Stimulated activated CD8-positive, alpha-beta memory T cell treated with anti-CD3 and anti-CD28 coated beads, Interleukin-2, amount 100 ng/mL, for 1 hour (primary cell): ENCODE measurements at regions not wholly inside any gene's neighbourhood (a gene's known extent, or its start where the extent isn't known, plus 50 kb on each side); places are given as distances from the start of the nearest gene placed in this dataset.
"Not testable (repeated sequence)": the region's sequence is repeated elsewhere in the genome, so short reads cannot be mapped to it uniquely, and the experiment has no call there.

ENCODE experiments used
- DNase-seq, 2 donors: peaks; one replicate each; pipeline ENCODE4 v3.0.0-alpha.2; 2020; ENCODE audit warnings: low read depth in 2 of 2

DNA sequence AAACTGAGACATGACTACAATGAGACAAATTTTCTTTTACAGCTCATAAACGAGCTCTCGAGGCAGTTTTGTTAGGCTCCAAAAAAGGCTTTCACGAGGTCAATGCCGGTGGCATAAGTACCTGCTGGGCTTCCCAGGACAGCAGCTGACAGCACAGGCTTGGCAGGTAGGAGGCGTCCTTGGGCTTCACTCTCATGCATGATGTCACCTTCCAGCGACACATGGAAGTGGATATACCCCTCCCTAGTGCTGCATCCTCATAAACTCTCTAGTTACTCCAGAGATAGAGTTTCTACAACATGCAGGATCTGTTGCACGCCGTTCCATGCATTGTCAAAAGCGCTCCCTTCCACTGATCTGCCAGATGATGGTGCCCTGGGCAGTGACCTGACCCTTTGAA, 112.5 kb upstream of the PAXBP1 start:
- no peak for DNase-seq

DNA sequence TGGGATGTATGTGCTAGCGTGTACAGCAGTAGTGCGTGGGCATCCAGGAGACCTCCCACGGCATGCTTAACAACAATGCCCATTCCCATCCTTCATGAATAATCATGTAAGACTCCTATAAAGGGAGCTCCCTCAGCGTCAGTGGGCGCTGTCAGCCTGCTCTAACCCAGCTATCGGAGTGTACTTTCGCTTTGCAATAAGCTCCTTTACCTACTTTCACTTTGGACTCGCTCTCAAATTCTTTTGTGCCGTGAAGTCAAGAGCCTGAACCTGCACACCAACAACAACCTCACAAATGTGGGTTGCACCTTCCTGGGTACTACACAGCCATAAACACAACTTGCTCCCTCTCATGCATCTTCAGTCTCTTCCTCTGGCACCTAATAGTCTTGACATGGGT, 114.8 kb upstream of the PAXBP1 start:
- DNase-seq, result no peak

DNA sequence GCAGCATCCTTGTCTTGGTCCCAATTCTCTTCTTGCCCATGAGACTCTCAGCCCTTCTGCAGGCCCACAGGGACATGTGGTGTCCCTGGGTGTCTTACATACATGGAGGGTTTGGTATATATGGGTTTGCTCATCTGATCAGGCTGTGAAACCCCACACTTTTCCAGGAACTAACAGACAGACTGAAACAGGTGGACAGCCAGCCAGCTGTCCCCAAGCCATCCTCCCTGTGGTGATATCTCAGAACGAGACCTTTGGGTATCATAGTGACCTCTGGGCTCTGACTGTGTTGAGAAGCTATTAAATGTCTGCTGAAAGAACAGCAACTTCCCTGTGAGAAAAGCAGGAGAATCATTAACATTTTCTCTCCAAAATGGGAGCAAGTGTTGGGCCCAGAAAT, 115.5 kb upstream of the PAXBP1 start:
- DNase-seq, result no peak

DNA sequence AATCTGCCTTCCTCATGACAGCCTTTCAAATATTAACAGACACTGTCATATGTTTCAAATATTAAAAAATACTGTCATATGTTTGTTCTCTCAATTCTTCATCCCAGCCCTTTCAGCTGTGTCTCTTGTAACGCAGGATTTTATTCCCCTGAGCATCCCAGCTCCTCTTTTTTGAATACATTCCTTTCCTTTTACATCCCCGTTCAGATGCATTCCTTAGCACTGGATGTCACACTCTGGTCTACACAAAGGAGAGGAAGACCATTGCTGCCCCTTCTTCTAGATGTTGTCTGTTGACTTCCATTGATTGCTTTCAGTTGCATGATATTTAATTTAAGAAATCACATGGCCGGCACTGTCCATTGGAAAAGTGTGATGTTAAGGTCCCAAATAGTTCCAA, 117.4 kb upstream of the PAXBP1 start:
- DNase-seq, result no peak

DNA sequence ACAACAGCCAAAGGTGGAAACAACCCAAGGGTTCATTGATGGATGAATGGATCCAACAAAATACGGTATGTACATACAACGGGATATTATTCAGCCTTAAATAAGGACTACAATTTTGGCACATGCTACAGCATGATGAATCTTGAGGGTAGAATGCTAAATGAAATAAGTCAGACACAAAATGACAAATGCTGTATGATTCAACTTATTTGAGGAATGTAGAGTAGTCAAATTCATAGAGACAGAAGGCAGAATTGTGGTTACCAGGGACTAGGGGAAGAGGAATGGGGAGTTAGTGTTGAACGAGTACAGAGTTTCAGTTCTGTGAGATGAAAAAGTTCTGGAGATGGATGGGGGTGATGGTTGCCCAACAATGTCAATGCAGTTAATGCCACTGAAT, 118.0 kb upstream of the PAXBP1 start:
- no peak for DNase-seq

DNA sequence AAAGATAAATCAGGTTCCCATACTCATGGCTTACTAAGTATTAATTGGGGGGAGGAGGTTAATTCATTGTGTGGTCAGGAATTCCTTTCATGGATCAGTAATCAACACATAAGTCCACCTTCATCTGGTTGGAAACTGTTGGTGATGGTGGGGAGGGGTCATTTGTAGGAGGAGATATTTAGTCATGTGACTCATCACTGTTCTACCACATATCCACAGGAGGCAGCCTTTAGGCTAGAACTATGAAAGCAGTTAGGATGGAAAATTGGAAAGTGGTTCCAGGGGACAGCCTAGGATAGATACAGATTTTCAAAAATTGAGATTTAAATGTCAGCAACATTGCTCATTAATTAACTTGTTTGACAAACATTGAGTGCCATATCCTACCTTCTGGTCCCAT, 122.8 kb upstream of the PAXBP1 start:
- DNase-seq, result no peak

DNA sequence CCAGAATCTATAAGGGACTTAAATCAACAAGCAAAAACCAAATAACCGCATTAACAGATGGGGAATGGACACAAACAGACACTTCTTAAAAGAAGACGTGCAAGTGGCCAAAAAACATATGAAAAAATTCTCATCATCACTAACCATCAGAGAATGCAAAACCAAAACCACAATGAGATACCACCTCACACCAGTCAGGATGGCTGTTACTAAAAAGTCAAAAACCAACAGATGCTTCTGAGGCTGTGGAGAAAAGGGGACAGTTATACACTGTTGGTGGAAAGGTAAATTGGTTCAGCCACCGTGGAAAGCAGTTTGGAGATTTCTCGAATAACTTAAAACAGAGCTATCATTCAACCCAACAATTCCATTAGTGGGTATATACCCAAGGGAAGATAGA, 124.9 kb upstream of the OLIG2 start:
- no peak for DNase-seq

DNA sequence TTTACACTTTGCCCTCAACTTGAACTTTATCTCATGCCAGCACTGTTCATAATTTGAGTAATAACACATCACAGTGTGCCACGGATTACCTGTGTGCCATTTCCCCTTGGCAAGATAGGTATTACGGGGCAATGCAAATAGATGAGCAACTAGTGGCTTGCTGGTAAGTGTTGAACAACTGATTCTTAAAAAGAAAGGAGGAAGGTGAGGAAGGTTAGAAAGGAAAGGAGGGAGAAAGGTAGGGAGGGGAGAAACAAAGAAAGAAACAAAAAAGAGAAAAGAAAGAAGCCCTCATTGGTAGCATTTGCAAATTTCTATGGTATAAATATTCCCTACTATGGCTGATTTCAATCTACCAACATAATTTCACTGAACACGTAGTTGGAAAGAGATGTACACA, 118.2 kb upstream of the OLIG2 start:
- no peak for DNase-seq

DNA sequence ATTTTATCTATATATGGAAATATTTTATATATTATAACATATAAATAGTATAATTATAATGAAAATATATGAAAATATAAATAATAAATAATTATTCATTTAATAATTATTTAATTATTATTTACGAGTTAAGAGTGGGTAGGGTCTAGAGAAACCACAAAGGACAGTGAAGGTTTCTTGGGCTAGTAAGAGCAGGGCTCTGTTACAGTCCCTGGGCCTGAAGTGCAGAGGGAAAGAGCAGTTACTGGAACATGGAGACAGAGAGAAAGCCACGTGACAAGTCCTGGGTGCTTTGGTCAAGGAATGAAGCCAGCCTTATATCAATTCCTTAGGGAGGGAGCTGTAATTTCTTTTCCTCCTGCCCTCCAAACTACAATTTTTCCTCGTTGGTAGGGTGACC, 117.2 kb upstream of the OLIG2 start:
- DNase-seq, result no peak

DNA sequence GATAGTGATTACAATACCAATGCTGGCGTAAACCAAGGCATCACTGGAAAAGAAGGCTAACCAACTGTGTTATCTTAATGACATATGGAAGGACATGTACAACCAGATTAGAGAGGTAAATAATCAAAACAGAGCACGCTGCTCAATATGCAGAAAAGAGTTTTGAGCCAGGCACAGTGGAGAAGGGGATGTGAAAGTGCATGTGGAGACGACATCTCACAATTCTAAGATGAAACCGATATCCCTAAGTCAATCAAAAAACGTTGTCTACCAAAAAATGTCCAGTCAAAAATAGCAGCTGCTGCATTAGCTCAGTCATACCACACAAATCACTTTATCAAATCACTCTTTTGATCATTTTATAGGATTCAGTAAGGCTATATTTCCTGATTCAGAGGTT, 116.3 kb upstream of the OLIG2 start:
- no peak for DNase-seq

DNA sequence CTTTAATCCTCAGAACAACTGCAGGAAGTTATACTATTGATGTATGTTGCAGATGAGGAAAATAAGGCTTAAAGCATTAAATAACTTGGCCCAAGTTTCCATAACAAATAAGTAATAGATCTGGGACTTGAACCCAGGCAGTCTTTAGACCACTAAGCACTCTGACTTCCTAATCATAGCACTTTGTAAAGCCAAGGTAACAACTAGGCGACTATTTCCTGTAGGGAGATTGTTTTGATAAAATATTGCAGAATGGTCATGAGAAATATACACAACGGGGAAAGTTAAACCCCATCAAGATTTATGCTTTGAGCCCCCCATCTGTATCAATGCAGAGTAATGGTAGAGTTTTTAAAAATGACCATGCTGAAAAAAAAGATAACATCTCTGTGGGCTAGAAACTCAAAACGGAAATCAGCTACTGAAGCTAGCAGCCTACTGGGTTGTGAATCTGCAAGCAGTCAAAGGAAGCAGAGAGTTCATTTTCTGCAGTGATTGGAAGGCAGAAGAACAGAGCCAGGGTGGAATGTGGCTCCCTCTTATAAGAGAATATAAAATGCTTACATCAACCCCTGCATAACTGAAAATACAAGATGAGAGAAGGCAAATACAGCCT, 111.2 kb upstream of the OLIG2 start:
- no peak for DNase-seq

DNA sequence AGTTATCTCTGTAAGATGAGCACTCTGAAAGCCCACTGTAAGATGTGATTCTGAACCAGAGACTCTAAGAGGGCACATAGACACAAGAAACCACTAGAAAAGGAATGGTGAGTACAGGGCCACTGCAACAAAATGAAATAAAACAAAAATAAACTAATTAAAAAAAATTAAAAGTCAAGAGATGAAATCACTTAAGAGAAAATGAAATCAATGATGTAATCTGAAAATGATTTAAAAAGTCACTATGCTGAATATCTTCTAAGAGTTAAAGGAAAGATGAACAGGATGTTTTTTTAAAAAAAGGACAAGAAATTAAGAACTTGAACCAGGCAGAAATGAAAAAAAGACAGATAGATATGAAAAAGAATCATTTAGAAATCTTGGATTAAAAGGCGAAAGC, 110.6 kb upstream of the OLIG2 start:
- DNase-seq, result no peak

DNA sequence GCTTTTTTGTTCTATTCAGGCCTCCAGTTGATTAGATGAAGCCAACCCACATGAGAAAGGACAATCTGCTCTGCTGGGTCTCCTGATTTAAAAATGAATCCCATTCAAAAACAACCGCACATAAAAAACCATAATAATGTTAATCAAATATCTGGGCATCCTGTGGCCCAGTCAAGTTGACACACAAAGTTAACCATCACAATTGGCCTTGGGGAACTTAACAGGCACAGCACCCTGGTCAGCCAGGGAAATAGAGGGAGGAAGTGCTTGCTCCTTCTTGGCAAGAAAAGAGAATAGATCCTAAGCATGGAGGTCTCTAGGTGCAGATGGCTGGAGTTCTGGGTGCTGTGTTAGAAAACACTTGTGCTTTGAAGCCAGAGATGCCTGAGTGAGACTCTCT, 109.6 kb upstream of the OLIG2 start:
- DNase-seq, result no peak

DNA sequence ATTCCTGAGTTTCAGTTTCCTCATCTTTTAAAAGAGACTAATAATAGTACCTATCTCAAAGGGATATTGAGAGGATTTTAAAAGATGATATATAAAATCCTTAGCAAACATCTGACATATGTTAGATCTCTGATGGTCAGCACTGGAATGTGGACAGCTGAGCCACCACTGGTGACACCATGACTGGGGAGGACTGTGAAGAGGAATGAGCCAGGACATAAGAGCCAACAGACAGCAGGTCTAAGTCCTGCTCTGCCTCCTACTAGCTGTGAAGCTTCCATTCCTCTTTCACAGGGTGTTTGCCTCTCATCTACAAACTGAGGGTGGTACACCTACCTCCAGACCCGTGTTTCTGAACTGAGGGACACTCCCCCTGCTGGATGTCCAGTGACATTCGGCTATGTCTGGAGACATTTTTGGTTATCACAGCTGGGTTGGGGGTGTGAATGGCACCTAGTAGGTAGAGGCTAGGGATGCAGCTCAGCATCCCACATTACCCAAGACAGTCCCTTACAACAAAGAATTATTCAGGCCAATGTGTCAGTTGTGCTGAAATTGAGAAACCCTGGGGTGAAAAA, 109.1 kb upstream of the OLIG2 start:
- no peak for DNase-seq

DNA sequence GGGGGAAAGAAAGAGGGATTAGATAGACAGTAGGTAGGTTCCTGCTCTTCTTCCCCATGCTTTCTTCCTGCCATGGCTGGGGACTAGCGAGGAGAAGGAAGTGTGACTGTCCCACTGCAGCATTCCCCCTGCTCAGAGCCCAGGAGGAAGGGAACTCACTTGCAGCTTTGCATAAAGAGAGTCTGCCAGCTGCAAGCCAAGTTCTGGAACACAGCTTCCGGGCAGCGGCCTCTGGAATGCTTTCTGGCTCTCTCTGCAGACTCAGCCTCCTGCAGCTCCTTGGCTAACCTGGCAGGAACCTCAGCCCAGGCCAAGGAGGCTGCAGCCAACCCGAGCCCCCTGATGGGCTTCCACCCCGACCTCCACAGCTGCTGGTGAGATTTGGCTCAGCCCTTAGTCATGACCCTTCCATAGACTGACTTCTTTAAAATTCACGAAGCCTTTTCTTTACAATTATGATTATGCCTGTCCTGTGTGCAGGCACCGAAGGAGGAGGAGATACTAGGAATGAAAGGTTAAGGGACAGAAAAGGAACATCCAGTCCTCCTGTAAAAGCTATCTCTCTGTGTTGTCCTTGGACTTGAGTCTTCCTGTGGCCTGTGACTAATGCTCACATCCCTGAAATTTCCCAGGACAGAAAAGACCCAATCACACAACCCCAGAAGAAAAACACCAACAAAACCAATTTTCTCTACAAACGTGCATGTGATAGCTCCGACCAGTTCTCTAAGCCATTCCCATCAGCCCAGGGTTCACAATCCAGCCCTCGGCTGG, 108.2 kb upstream of the OLIG2 start:
- no peak for DNase-seq

DNA sequence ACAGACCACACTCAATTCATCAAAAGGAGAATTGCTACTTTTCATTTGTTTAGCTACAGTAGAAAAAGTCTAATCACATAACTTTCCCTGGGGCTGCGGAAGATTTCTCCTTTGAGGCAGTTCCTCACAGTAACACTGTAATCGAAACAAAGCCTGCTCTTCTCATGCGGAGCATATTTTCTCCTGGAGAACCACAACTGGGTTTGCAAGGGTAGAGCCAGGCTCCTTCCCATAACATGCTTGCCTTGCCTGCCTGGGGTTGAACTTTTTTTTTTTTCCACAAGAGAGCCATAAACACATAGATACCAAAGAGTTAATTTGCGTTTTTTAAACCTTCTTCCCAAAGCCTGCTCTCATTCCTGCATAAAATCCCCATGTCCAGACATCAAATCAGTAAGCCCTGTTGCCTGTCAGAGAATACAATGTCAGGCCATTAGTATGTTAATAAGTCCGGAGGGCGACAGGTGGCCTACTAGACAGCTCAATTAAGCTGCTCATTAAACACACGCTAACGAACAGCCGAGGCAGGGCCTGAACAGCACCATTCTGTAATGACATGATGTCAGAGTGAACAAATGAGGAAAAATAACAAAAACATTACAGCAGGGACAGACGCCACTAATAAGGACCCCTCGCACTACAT, 107.1 kb upstream of the OLIG2 start:
- no peak for DNase-seq

DNA sequence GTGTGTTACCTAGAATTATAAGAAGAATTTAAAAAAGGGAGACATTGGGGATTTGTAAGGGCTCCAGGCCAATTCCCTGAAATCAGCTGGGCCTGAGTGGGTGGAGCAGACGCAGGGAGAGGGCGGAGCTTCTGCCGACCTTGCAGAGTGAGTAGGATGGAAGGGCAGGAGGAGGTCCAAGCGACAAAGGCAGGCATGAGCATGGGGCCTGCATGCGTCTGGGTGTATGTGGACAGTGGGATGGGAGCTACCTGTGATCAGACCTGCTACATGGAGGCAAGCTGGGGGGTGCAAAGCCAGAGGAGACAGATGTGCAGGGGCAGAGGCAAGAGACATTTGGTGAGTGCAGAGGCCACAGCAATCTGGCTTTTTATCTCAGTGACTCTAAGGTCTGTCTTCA, 105.3 kb upstream of the OLIG2 start:
- no peak for DNase-seq

DNA sequence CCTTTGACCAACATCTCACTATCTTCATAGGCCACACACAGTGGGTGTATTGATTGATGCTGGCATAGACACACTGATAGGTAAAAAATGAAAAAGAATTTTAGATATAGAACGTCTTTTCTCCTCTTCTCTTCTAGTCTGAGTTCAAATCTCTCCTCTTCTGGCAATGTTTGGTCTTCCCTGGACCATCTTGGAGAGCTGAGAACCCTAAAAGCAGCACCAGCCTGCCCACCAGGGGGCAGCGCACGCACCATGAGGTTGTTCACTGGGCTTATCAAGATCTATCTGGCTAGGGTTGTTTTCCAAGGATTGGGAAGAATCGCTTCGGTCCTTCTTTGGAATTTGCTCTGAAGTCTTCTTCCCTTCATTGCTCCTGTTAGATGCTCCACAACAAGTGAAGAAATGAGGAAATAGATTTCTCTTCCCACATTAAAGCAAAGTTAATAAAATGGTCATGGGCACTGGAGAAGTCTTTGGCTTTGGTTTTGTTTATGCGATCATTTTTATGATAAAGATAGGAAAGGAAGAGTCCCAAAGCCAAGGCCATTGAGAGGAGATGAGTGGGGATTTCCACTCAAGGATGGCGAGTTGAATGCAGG, 104.0 kb upstream of the OLIG2 start:
- peak; percentile 6 to 15 for DNase-seq

DNA sequence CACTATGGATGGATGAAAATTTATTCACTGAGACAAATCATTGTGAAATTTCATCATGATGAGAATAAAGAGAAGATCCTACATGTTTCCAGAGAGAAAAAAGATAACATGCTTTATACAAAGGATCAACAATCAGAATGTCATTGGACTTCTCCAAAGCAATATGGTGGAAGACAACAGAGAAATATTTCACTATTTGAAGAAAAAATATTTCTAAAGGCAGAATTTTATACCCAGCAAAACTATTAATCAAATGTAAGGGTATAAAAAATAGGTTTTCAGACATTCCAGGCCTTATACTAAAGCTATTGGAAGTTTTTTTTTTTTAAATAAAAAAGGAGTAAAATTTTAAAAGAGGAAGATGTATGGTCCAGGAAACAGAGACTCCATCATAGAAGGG, 100.6 kb upstream of the OLIG2 start:
- DNase-seq, result no peak

DNA sequence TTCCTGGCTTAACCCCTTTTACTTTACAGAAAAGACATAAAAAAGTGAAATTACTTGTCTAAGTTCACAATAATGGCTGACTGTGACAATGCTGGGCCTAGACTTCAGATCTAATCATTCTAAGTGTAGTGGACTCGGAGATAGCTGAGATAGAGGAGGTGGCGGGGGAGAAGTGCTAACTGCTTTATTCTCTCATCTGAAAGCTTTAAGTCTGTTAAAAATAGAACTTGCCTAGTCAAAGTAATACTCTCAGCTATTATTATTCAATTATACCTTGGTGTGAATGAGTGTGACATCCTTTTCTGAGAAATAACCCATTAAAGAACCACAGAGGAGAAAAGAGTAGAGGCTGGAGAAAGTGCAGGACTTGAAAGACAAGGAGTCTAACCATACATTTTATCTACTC, 96.1 kb upstream of the OLIG2 start:
- DNase-seq, result no peak

DNA sequence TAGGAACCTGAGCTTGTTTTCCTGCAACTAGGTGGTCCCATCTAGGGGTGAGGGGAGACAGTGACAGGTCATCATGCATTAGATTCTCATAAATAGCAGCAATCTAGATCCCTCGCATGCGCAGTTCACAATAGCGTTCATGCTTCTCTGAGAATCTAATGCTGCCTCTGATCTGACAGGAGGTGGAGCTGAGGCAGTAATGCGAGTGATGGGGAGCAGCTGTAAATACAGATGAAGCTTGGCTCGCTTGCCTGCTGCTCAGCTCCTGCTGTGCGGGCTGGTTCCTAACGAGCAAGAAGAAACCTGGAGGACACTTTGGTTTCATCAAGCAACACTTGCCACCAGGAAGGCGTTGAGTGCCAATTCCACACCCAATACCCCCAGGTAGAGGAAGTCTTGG, 95.1 kb upstream of the OLIG2 start:
- DNase-seq, result no peak

DNA sequence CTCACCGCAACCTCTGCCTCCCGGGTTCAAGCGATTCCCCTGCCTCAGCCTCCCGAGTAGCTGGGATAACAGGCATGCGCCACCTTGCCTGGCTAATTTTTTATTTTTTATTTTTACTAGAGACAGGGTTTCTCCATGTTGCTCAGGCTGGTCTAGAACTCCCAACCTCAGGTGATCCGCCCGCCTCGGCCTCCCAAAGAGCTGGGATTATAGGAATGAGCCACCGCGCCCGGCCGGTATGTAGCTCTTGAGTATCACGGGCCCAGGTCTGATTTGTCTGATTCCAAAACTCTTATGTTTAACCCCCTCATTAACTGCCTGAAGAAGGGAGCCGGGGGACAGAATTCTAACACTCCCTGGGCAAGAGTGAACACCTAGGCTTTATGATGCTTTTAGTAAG, 91.7 kb upstream of the OLIG2 start:
- DNase-seq, result not testable (repeated sequence)

DNA sequence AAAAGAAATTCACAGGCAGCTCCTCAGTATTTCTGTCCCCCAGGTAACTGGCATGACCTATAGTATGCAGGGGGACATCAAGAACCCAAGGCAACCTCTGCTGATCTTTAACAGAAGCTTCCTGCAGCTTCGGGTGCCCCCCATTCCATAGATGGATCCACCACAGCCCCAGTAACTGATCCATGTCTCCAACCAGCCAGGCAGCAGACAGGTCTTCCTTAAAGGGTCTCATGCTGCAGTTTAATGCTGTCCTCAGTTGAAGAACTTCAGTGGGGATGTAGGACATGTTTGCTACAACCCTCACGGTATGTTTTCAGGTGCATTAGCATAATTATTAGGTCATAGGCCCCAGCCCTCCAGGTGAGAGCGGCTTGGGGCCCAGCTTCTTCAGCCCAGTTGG, 90.9 kb upstream of the OLIG2 start:
- DNase-seq, result no peak
